SU-DHL-6 (cell line): ENCODE measurements at regions not wholly inside any gene's neighbourhood (a gene's known extent, or its start where the extent isn't known, plus 50 kb on each side); places are given as distances from the start of the nearest gene placed in this dataset.

Experiments
- H2AFZ ChIP-seq: fragments of 200-600 bp; sonication (generic); 2 replicates; pipeline ENCODE4 v1.6.1; 2014; ENCODE audit warnings: low read depth, mild to moderate bottlenecking, moderate library complexity, mixed read lengths, antibody characterized with exemption, low read length; ENCODE audit not compliant: severe bottlenecking
- H3F3A ChIP-seq: fragments of 200-600 bp; shearing (Covaris generic); 2 replicates; pipeline ENCODE4 v1.6.0; 2016; ENCODE audit warnings: antibody characterized with exemption, mild to moderate bottlenecking; ENCODE audit not compliant: insufficient read depth
- H3K27ac ChIP-seq: fragments of 200-600 bp; sonication (generic); 2 replicates; pipeline ENCODE4 v1.5.1; 2016; ENCODE audit warnings: low read depth, mild to moderate bottlenecking, low read length, moderate library complexity, mixed read lengths
- H3K27me3 ChIP-seq: fragments of 200-600 bp; sonication (generic), shearing (Covaris generic); 2 replicates; pipeline ENCODE4 v1.6.0; 2014; ENCODE audit warnings: mild to moderate bottlenecking, low read length
- H3K36me3 ChIP-seq: fragments of 200-600 bp; sonication (generic); 2 replicates; pipeline ENCODE4 v1.6.1; 2014; ENCODE audit warnings: mild to moderate bottlenecking, low read length, mixed read lengths
- H3K4me2 ChIP-seq: fragments of 300-600, 200-600 bp; shearing (Covaris generic), sonication (generic); 2 replicates; pipeline ENCODE4 v1.6.0; 2014; ENCODE audit warnings: low read length, low read depth, mild to moderate bottlenecking; ENCODE audit not compliant: poor library complexity, severe bottlenecking
- H3K4me3 ChIP-seq: fragments of 200-600 bp; sonication (generic); 2 replicates; pipeline ENCODE4 v1.5.1; 2014; ENCODE audit warnings: antibody characterized with exemption, low read length, mild to moderate bottlenecking, mixed read lengths; ENCODE audit not compliant: insufficient read depth, poor library complexity, severe bottlenecking
- H3K79me2 ChIP-seq: fragments of 200-600 bp; sonication (generic); 2 replicates; pipeline ENCODE4 v1.6.1; 2014; ENCODE audit warnings: mild to moderate bottlenecking, low read length, moderate library complexity; ENCODE audit not compliant: insufficient read depth
- H3K9ac ChIP-seq: fragments of 200-600 bp; sonication (generic); 2 replicates; pipeline ENCODE4 v1.7.0; 2014; ENCODE audit warnings: mild to moderate bottlenecking, low read length
- H3K9me2 ChIP-seq: fragments of 200-600 bp; sonication (generic); replicated peaks from 2 replicates; pipeline ENCODE4 v1.6.1; 2014; ENCODE audit warnings: low read length; ENCODE audit not compliant: insufficient read depth
- H3K9me3 ChIP-seq: fragments of 200-600 bp; sonication (generic); 2 replicates; pipeline ENCODE4 v1.6.1; 2014; ENCODE audit warnings: low read length, mixed read lengths; ENCODE audit not compliant: insufficient read depth
- H4K20me1 ChIP-seq: fragments of 200-600 bp; sonication (generic); 2 replicates; pipeline ENCODE4 v1.6.1; 2014; ENCODE audit warnings: low read depth, mild to moderate bottlenecking, antibody characterized with exemption, low read length, moderate library complexity, mixed read lengths
- CTCF ChIP-seq: fragments of 200-600 bp; sonication (generic); IDR thresholded peaks from one replicate; pipeline ENCODE4 v1.5.1; 2017; ENCODE audit warnings: antibody characterized with exemption, mild to moderate bottlenecking, low read length, moderate library complexity; ENCODE audit not compliant: insufficient read depth, poor library complexity, severe bottlenecking
- EZH2phosphoT487 ChIP-seq: fragments of 200-600 bp; sonication (generic), shearing (Covaris generic); conservative IDR thresholded peaks from 2 replicates; pipeline ENCODE4 v1.6.1; 2018; ENCODE audit warnings: mild to moderate bottlenecking, antibody characterized with exemption, low read length, moderate library complexity, mixed read lengths

GRCh38 chr13:106326751-106327150, 208.7 kb downstream of the EFNB2 start:
- Histone ChIP-seq H3K4me3 (no peak overlapping the region), H4K20me1 (no peaks in the 10 kb centered on the region), H3K27ac (no peak overlapping the region), H3K9ac (no peak overlapping the region), H3K4me2 (no peak overlapping the region), H3F3A (no peaks in the 10 kb centered on the region), H3K9me2 (no peaks in the 10 kb centered on the region), H3K27me3 (no peaks in the 10 kb centered on the region), H3K79me2 (no peaks in the 10 kb centered on the region), H3K36me3 (no peaks in the 10 kb centered on the region), H3K9me3 (no peaks in the 10 kb centered on the region), H2AFZ (no peak overlapping the region)
- no peak for TF ChIP-seq CTCF
- no peak for TF ChIP-seq EZH2phosphoT487

DNA sequence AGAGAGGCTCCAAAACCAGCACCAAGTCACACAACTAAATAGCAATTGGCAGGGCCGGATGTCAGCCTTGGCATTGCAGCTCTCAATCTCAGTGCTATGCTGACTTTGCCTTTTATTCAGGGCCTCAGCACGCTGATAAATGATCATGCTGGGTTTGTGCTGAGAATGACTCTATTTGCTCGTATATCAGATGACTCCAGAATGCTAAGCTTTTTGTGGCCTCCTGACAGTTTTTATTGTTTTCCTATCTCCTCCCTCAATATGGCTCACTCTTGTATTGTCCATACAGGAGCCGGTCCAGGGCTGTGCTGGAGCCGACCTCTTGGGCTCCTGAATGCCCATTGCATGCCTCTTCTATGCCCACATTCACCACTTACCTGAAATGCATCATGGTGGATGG, 211.0 kb downstream of the EFNB2 start:
- no peaks in the 10 kb centered on the region for H3K27me3 ChIP-seq
- no peaks in the 10 kb centered on the region for H4K20me1 ChIP-seq
- H3K9me2 ChIP-seq = no peaks in the 10 kb centered on the region
- H3K79me2 ChIP-seq = no peaks in the 10 kb centered on the region
- no peaks in the 10 kb centered on the region for H3K36me3 ChIP-seq
- no peak overlapping the region for H3K9ac ChIP-seq
- H3K4me3 ChIP-seq = no peak overlapping the region
- no peaks in the 10 kb centered on the region for H3F3A ChIP-seq
- no peak overlapping the region for H3K27ac ChIP-seq
- H3K9me3 ChIP-seq = no peaks in the 10 kb centered on the region
- no peak overlapping the region for H3K4me2 ChIP-seq
- no peak for TF ChIP-seq EZH2phosphoT487
- no peak for TF ChIP-seq CTCF
- H2AFZ ChIP-seq = no peak overlapping the region

GRCh38 chr13:106322628-106323027, 212.8 kb downstream of the EFNB2 start:
- no peak overlapping the region for H3K9ac ChIP-seq
- no peak overlapping the region for H3K4me3 ChIP-seq
- no peaks in the 10 kb centered on the region for H3K9me3 ChIP-seq
- H4K20me1 ChIP-seq = no peaks in the 10 kb centered on the region
- H3K27ac ChIP-seq = no peak overlapping the region
- H3K4me2 ChIP-seq = no peak overlapping the region
- H3K36me3 ChIP-seq = no peaks in the 10 kb centered on the region
- H3K79me2 ChIP-seq = no peaks in the 10 kb centered on the region
- no peaks in the 10 kb centered on the region for H3K9me2 ChIP-seq
- H2AFZ ChIP-seq = no peak overlapping the region
- TF ChIP-seq CTCF = no peak
- no peak for TF ChIP-seq EZH2phosphoT487
- no peaks in the 10 kb centered on the region for H3K27me3 ChIP-seq
- H3F3A ChIP-seq = no peaks in the 10 kb centered on the region
